LHCN-M2 (cell line): ENCODE measurements at regions not wholly inside any gene's neighbourhood (a gene's known extent, or its start where the extent isn't known, plus 50 kb on each side); places are given as distances from the start of the nearest gene placed in this dataset.

Experiments used
- DNase-seq: peaks from one replicate; pipeline ENCODE4 v3.0.0-alpha.2; 2012; ENCODE audit warnings: low read depth

DNA sequence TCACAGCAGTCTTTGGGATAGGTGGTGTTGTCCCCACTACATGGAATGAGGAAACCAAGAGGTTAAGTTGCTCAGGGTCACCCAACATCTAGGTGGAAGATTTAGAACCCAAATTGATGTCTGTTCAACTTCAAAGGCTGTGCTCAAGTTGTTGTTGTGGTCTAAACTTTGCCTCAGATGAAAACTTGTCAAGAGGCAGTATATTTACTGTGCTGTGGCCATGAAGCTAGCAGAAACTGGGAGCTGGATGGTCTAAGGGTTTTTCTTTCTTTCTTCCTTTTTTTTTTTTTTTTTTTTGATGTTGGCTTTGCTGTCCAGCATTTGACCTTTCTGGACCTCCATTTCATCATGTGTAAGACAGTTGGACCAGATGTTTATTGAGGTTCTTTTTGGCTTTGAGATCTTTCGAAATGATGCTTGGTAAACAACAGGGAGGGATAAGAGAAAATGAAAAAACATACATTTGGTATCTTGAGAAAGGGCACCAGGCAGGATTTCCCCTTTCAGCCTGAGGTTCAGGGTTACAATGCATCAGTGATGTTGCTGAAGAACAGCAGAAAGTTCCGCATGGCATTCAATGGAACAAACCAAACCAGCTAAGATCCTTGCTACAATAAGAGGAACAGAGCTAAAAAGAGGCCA is 166.2 kb upstream of the RPS6KA3 start:
- DNase-seq: no peak

DNA sequence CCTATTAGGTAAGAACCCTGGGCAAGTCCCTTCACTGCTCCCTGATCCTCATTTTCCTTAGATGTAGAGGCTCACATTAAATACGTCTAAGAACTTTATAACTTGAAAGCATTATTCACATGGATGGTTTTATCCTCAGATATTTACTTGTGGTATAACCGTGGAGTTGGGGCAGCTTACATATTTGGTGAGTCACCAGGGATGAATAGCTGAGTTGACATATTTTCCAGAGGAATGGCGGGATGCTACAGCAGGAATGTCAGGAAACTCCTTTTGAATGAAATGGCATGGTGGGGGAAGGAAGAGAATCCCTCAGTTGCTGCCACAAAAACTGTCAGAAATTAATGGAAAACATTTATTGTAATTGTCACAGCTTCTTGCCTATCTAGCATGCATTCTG is 165.3 kb upstream of the RPS6KA3 start:
- peak; percentile 47 for DNase-seq

GRCh38 chrX:20431486-20431885 is 164.8 kb upstream of the RPS6KA3 start:
- DNase-seq: no peak

- no peak for DNase-seq
These were observed 160.6 kb upstream of the RPS6KA3 start for GRCh38 chrX:20427173-20427770.

DNA sequence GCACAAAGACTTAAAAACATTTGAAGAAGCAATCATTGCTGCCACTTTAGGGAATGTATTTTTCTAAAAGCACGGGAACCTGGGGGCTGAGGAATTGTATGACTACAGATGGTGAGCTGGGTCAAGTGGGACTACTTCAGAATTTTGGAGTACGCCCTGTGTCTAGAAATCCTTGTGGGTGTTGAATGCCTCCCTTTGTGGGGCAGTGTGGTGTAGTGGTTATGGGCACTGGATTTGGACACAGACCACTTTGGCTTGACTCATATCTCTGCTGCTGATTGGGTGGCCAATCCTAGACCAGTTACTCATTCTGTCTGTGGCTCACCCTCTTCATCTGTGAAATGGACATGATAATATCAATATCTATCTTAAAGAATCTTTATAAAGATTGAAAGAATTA is 155.0 kb upstream of the RPS6KA3 start:
- no peak for DNase-seq

GRCh38 chrX:20421275-20421674 is 154.6 kb upstream of the RPS6KA3 start:
- no peak for DNase-seq

DNA sequence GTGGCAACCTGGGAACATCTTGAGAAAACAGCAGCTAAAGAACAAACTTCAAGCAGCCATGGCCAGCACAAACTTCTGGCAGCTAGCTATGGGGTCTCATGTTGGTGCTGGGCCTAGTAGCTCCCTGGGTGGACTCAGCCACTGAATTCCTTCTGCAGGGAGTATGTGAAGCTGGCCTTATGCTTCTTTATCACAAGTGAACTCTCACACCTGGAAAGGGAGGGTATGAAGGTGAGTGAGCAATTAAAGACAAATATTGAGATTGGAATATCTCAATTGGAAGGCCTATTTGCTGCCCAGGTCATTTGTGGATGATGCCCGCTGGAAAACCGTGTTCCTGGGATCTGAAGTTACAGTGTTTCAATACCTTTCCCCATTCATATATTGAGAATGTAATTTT is 153.3 kb upstream of the RPS6KA3 start:
- DNase-seq: no peak

DNA sequence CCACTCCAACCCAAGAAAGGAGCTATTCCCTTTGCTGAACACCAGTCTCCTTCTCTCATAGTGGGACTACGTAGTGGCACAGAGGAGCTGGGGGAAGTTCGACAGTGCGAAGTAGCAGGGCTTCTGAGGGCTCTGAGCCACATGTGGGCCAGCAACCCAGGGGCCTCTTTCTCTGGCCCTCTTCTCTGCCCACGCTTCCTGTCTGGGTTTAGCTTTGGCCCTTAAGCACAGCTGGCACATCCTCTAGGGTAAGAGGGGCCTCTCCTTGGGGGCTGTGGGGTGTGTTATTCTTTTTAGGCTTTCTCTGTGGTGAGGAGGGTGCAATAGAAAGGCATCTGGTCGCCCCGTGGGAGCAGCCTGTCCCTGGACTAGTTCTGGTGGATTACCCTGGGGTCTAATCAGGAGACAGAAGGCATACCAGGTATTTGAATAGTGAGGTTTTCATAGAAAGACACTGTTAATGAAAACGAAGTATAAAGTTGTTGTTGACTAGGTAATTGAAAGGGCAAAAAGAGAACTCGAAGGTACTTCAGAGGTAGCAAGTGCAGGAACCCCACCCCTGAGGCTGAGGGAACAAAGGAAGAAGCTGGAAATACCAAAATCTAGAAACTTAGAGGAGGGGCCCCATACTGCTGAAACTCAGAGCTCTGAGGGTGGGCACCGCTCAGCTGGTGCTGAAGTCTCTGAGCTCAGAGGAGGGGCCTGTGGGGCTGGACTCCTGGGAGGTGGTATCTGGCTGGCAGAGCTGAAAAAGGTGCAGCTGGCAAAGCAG is 151.9 kb upstream of the RPS6KA3 start:
- no peak for DNase-seq

DNA sequence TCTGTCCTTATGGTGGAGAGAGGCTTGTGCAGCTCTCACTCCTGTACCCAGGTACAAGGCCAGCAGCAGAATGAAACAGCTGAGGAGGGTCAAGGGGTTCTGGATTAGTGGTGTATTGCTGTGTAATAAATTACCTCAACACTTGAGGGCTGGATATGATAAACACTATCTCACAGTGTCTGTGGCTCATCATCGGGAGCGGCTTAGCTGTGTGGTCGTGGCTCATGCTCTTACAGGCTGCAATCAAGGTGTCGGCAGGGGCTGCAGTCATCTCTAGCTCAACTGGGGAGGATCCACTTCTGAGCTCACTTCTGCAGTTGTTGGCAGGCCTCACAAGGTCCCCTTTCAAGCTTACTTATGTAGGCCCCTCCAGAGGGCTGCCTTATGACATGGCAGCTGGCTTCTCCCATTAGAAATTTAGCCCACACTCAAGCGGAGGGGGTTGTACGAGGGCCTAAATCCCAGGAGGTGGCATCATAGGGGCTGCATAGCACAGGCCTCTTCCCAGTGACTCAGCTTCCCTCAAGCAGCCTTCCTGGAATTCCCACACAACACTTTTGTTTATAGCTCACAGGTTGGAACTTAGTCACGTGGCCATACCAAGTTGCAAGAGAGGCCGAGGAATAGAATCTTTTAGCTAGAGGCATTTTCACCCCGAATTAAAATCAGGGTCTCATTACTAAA is 148.2 kb upstream of the RPS6KA3 start:
- no peak for DNase-seq

GRCh38 chrX:20414066-20414465 is 147.4 kb upstream of the RPS6KA3 start:
- no peak for DNase-seq

GRCh38 chrX:20412871-20413486 is 146.3 kb upstream of the RPS6KA3 start:
- no peak for DNase-seq

GRCh38 chrX:20410540-20410939 is 143.8 kb upstream of the RPS6KA3 start:
- no peak for DNase-seq

GRCh38 chrX:20409991-20410390 is 143.3 kb upstream of the RPS6KA3 start:
- no peak for DNase-seq

GRCh38 chrX:20402956-20403355 is 136.2 kb upstream of the RPS6KA3 start:
- no peak for DNase-seq

DNA sequence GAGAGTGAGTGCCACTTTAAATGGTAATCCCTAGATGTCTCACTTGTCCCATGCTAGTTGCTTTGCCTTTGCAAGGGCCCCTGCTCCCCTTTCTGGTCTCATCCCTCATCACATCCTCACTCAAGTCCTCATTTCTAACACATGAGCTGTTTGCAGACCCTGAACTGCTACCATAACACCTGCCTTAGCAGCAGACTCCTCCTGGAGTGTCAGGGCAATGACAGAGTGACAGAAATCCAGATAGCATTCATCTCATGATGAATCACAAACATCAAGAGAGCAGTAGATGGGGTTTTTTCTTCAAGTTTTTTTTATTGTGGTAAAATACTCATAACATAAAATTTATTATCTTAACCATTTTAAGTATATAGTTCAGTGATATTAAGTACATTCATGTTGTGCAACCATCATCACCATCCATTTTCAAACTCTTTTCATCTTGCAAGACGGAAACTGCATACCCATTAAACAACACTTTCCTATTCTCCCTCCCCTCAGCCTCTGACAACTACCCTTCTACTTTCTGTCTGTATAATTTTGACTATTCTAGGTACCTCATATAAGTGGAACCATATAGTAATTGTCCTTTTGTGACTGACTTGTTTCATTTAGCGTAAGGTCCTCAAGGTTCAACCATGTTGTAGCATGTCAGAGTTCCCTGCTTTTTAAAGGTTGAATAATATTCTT is 133.2 kb upstream of the RPS6KA3 start:
- DNase-seq: no peak

DNA sequence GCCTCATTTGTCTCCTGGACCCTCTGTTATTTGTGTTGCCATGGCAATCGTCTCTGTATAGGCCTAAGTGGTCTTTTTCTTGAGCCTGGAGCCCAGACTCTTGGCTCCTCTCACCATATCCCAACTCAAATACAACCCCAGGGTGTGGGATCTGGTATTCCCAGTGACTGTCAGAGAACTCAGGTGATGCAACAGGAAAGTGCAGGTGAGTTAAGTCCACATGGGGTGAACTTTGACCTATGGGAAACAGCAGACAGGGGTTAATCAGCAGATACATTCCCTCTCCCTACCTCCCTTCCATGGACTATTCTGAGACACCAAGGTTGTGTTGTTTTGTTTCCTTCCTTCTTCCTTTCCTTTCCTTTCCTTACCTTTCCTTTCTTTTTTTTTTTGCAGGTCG is 130.9 kb upstream of the RPS6KA3 start:
- DNase-seq: no peak

DNA sequence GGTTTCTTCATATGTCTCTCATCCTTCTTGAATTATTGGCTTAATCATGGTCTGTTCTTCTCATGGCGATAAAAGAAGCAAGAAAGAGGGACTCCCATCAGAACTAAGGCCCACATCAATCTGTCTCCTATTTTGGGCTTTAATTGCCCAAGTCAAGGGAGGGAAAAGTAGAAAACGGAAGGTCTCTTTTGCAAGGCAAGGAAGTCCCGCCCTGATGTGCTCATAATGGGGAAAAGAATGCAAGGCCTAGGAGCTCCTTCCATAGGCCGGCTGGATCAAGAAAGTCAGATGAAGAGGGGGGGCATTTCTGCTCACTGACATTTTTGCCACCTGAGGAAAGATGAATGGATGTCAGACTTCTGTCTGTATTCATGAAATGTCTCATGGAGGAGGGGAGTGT is 127.7 kb upstream of the RPS6KA3 start:
- DNase-seq: no peak

- no peak for DNase-seq
These were observed 127.2 kb upstream of the RPS6KA3 start for GRCh38 chrX:20393944-20394343.

DNA sequence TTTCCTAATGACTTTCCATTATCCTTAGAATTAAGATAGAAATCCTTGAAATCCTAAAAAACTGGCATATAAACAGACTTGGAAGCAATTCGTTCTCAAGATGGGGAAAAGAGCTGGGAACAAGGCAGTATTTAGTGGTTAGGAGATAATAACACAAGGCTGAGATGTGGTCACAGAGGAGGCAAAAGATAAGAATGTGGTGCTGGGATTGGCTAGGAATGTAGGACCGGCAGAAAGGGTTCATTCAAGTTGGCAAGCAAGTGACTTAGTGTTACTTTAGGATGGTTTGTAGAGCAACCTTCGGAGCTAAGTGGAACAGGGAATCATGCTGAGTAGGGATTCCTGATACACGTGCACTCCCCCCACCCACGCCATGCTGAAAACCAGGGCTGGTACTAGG is 121.9 kb upstream of the RPS6KA3 start:
- no peak for DNase-seq

DNA sequence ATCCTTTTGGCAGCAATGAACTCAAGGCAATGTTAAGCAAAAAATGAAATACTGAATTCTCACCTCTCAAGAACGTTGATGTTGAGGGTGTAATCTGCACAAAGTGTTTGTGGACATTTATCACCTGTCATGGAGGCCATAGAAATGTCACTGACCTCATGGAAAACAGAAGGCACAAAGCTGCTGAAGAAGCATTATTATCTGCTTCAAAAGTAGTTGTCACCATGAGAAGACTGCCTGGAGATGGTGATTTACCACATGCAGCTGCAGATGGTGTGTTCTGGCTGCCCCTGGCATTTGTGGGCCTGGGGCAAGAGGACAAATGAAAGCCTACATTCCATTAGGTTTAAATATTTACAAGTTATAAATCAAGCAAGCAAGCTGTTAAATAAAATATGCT is 116.8 kb upstream of the RPS6KA3 start:
- DNase-seq: no peak

- DNase-seq: peak; percentile 19
These were observed 116.0 kb upstream of the RPS6KA3 start for GRCh38 chrX:20382518-20383297.
